ENCODE measurements at regions not wholly inside any gene's neighbourhood (a gene's known extent, or its start where the extent isn't known, plus 50 kb on each side); places are given as distances from the start of the nearest gene placed in this dataset.

DNA sequence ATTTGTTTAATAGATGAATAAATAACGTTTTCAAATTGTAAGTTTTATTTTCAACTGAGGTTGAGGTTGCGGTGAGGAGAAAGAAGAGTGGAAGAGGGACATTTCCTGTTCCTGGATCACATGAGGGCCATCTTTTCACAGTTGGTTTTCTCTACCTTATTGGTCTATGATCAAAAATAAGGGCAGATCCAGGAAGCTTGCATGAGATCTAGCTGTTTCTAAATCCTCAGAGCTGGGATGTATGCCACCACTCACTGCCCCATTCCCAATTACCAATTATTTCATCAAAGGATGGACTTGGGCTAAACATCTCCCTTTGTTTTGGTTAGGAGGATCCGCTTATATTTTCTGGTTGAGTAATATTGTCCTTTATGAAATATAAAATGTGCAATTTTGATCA lies 104.8 kb upstream of the TLL1 start:
- intact Hi-C loops (cut with micrococcal nuclease): no loop called here
- Histone ChIP-seq H3K36me3 (ENCODE audit: control insufficient read depth in 1 of 2, insufficient read depth in 2 of 2, low read length in 2 of 2) (no peaks in the 10 kb centered on the region), H3K4me3 (replicated peaks in 1 of 2; ENCODE audit: low read depth in 1 of 2, low read length in 2 of 2) (no peak overlapping the region), H3K9me3 (ENCODE audit: control insufficient read depth in 1 of 2, insufficient read depth in 1 of 2, low read depth in 1 of 2, low read length in 2 of 2) (no peaks in the 10 kb centered on the region), H3K4me2 (ENCODE audit: low read length) (no peak overlapping the region), H2AFZ (ENCODE audit: low read depth, low read length, poor library complexity, severe bottlenecking) (no peak overlapping the region), H3K27ac (ENCODE audit: low read depth, low read length) (no peak overlapping the region), H3K9me2 (ENCODE audit: insufficient read depth) (no peaks in the 10 kb centered on the region), H3K79me2 (ENCODE audit: insufficient read depth, low read length) (no peaks in the 10 kb centered on the region), H4K20me1 (ENCODE audit: insufficient read depth) (no peaks in the 10 kb centered on the region), H3K4me1 (ENCODE audit: control insufficient read depth in 1 of 2, insufficient read depth in 2 of 2, low read length in 2 of 2) (peaks cover 0 to 4% of the 10 kb centered on the region in 2 experiments; a peak in 1 of 4 replicates), H3K9ac (ENCODE audit: low read length) (no peak overlapping the region), H3K27me3 (ENCODE audit: insufficient read depth, low read length) (no peaks in the 10 kb centered on the region)
- CTCF ChIA-PET: no interaction called here
- RAD21 ChIA-PET (ENCODE audit: low non-redundant PET in 1 of 2, low total read pairs in 2 of 2, uncharacterized antibody in 2 of 2, unreplicated experiment in 2 of 2): no interaction called here
- TF ChIP-seq SIN3A (IDR thresholded peaks at IDR 0.05; ENCODE audit: low read depth) (no peak), MAX (IDR thresholded peaks at IDR 0.05) (no peak), ZBTB33 (IDR thresholded peaks at IDR 0.05; ENCODE audit: extremely low read depth, insufficient replicate concordance, low read length) (no peak), SRF (IDR thresholded peaks at IDR 0.05; ENCODE audit: low read depth) (no peak), EZH2 (IDR thresholded peaks at IDR 0.05) (no peak), ZNF274 (IDR thresholded peaks at IDR 0.05; ENCODE audit: low read depth, low read length) (no peak), EGR1 (IDR thresholded peaks at IDR 0.05; ENCODE audit: low read depth) (no peak), CBX3 (IDR thresholded peaks at IDR 0.05; ENCODE audit: low read depth) (no peak), CTCF (IDR thresholded peaks at IDR 0.05 in 2 of 3, conservative IDR thresholded peaks at IDR 0.05 in 1 of 3; ENCODE audit: borderline replicate concordance in 1 of 3, insufficient read depth in 1 of 3, low read depth in 2 of 3, low read length in 2 of 3) (no peak), FOSL1 (IDR thresholded peaks at IDR 0.05; ENCODE audit: low read depth) (no peak), POLR2AphosphoS5 (IDR thresholded peaks at IDR 0.05; ENCODE audit: low read depth, low read length) (no peak), ZFX (IDR thresholded peaks at IDR 0.05) (no peak), CEBPB (IDR thresholded peaks at IDR 0.05; ENCODE audit: low read depth) (no peak), SP1 (IDR thresholded peaks at IDR 0.05; ENCODE audit: low read depth) (no peak), EZH2phosphoT487 (IDR thresholded peaks at IDR 0.05; ENCODE audit: borderline replicate concordance) (no peak), POLR2A (IDR thresholded peaks at IDR 0.05; ENCODE audit: borderline replicate concordance, extremely low read depth, insufficient read depth, insufficient read length) (no peak), RAD21 (IDR thresholded peaks at IDR 0.05; ENCODE audit: low read depth) (no peak), TCF7L2 (IDR thresholded peaks at IDR 0.05; ENCODE audit: borderline replicate concordance, extremely low read depth, insufficient read depth, insufficient read length) (no peak)
- no TSS peak for BruUV-seq (replicated peaks)
- ATAC-seq (no peak), DNase-seq (ENCODE audit: low read depth, low spot score) (no peak)
- POLR2A ChIA-PET: no interaction called here
